ENCODE measurements at regions not wholly inside any gene's neighbourhood (a gene's known extent, or its start where the extent isn't known, plus 50 kb on each side); places are given as distances from the start of the nearest gene placed in this dataset.

GRCh38 chr12:60849723-60850122 lies 1253.9 kb downstream of the SLC16A7 start:
- ATAC-seq: no peak
- H3K27me3 Mint-ChIP-seq: no peaks in the 10 kb centered on the region

DNA sequence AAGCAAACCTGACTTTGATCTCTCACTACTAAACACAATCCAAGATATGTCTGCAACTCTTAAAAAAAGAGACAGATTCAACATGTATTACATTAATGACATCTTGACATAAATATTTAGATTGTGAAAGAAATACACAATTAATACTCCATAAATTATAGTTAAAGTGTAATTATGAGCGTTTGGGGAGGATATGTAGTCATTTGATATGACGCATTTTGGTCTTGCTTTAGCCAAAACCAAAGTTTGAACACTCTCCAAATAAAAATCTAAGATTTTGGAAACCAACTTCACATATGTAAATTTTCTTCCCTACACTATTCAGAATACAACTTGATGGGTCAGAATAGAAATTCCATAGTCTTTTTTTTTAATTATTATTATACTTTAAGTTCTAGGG lies 1257.6 kb downstream of the SLC16A7 start:
- H3K36me3 Mint-ChIP-seq: no peaks in the 10 kb centered on the region
- no peaks in the 10 kb centered on the region for H3K4me1 Mint-ChIP-seq
- no peak for DNase-seq
- Histone ChIP-seq H3K27me3 (ENCODE audit: control insufficient read depth in 2 of 2, insufficient read depth in 2 of 2, low read length in 2 of 2) (no peaks in the 10 kb centered on the region), H3K36me3 (ENCODE audit: control insufficient read depth in 2 of 3, insufficient read depth in 3 of 3, low read length in 3 of 3) (no peaks in the 10 kb centered on the region), H3K27ac (ENCODE audit: low read depth, low read length) (no peak overlapping the region), H3K9me3 (ENCODE audit: control insufficient read depth in 2 of 3, low read length in 3 of 3) (no peaks in the 10 kb centered on the region), H3K4me1 (ENCODE audit: control insufficient read depth in 2 of 2, insufficient read depth in 2 of 2, low read length in 2 of 2) (no peaks in the 10 kb centered on the region), H3K4me3 (ENCODE audit: low read length) (no peak overlapping the region)
- ChIA-PET POLR2A (no interaction called here), CTCF (no interaction called here)
- H3K27me3 Mint-ChIP-seq: no peaks in the 10 kb centered on the region
- no peak overlapping the region for H3K4me3 Mint-ChIP-seq
- no peak for ATAC-seq
- intact Hi-C loops (cut with micrococcal nuclease): no loop called here
- no peak overlapping the region for H3K27ac Mint-ChIP-seq
- peaks cover 0 to 18% (median 3%) of the 10 kb centered on the region in 11 donors for H3K9me3 Mint-ChIP-seq

More at GRCh38 chr12:60849723-60850122, 1253.9 kb downstream of the SLC16A7 start:
- DNase-seq: no peak
- no peaks in the 10 kb centered on the region for H3K4me1 ChIP-seq (ENCODE audit: control insufficient read depth in 2 of 2, insufficient read depth in 2 of 2, low read length in 2 of 2)
- H3K27me3 ChIP-seq (ENCODE audit: control insufficient read depth in 2 of 2, insufficient read depth in 2 of 2, low read length in 2 of 2): no peaks in the 10 kb centered on the region
- Mint-ChIP-seq H3K36me3 (no peaks in the 10 kb centered on the region), H3K4me1 (no peaks in the 10 kb centered on the region), H3K4me3 (no peak overlapping the region), H3K27ac (no peak overlapping the region), H3K9me3 (peaks cover 0 to 15% (median 1%) of the 10 kb centered on the region in 11 donors)
- H3K4me3 ChIP-seq (ENCODE audit: low read length): no peak overlapping the region
- ChIA-PET POLR2A (no interaction called here), CTCF (no interaction called here)
- H3K9me3 ChIP-seq (ENCODE audit: control insufficient read depth in 2 of 3, low read length in 3 of 3): no peaks in the 10 kb centered on the region
- no peaks in the 10 kb centered on the region for H3K36me3 ChIP-seq (ENCODE audit: control insufficient read depth in 2 of 3, insufficient read depth in 3 of 3, low read length in 3 of 3)
- H3K27ac ChIP-seq (ENCODE audit: low read depth, low read length): no peak overlapping the region
- intact Hi-C loops (cut with micrococcal nuclease): no loop called here

DNA sequence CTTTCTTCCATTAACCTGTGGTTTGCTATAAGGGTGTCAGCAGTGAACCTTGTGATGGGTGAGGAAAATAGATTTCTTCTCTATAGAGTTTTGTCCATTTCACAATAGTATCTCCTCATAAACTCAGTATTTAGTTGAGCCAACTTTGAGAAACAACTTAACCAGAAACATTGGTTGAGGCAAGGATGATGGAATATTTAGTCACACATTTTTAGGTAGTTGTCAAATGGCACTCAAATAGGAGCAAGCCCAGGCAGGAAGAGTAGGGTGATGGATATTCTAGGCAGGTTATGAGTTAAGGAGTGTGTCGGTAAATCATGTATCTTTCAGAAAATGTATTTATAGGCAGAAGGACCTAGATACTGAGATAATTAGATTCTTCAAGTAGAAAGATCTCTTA lies 1267.6 kb downstream of the SLC16A7 start:
- POLR2A ChIA-PET: no interaction called here
- ATAC-seq (no peak), DNase-seq (no peak)
- Mint-ChIP-seq H3K27ac (no peak overlapping the region), H3K27me3 (no peaks in the 10 kb centered on the region), H3K4me3 (no peak overlapping the region), H3K4me1 (no peaks in the 10 kb centered on the region), H3K9me3 (peaks cover 0 to 6% (median 0%) of the 10 kb centered on the region in 11 donors), H3K36me3 (no peaks in the 10 kb centered on the region)
- intact Hi-C loops (cut with micrococcal nuclease): no loop called here
- no peaks in the 10 kb centered on the region for H3K4me1 ChIP-seq (ENCODE audit: control insufficient read depth in 2 of 2, insufficient read depth in 2 of 2, low read length in 2 of 2)
- no peaks in the 10 kb centered on the region for H3K36me3 ChIP-seq (ENCODE audit: control insufficient read depth in 2 of 3, insufficient read depth in 3 of 3, low read length in 3 of 3)
- H3K27me3 ChIP-seq (ENCODE audit: control insufficient read depth in 2 of 2, insufficient read depth in 2 of 2, low read length in 2 of 2): no peaks in the 10 kb centered on the region
- CTCF ChIA-PET: interaction anchor here (0.6 kb wide), 1 partner anchor 216 kb away, joined by 3 read pairs; no protein-coding TSS in a partner anchor
- no peak overlapping the region for H3K27ac ChIP-seq (ENCODE audit: low read depth, low read length)
- H3K9me3 ChIP-seq (ENCODE audit: control insufficient read depth in 2 of 3, low read length in 3 of 3): no peaks in the 10 kb centered on the region
- no peak overlapping the region for H3K4me3 ChIP-seq (ENCODE audit: low read length)

GRCh38 chr12:60872219-60872618 lies 1276.4 kb downstream of the SLC16A7 start:
- Mint-ChIP-seq H3K4me3 (no peak overlapping the region), H3K36me3 (no peaks in the 10 kb centered on the region), H3K27ac (no peak overlapping the region), H3K4me1 (no peaks in the 10 kb centered on the region), H3K9me3 (peaks cover 0 to 12% (median 2%) of the 10 kb centered on the region in 11 donors), H3K27me3 (no peaks in the 10 kb centered on the region)
- ATAC-seq (no peak), DNase-seq (no peak)
- no peaks in the 10 kb centered on the region for H3K27me3 ChIP-seq (ENCODE audit: control insufficient read depth in 2 of 2, insufficient read depth in 2 of 2, low read length in 2 of 2)
- H3K27ac ChIP-seq (ENCODE audit: low read depth, low read length): no peak overlapping the region
- CTCF ChIA-PET: no interaction called here
- H3K36me3 ChIP-seq (ENCODE audit: control insufficient read depth in 2 of 3, insufficient read depth in 3 of 3, low read length in 3 of 3): no peaks in the 10 kb centered on the region
- POLR2A ChIA-PET: no interaction called here
- no peak overlapping the region for H3K4me3 ChIP-seq (ENCODE audit: low read length)
- intact Hi-C loops (cut with micrococcal nuclease): no loop called here
- H3K4me1 ChIP-seq (ENCODE audit: control insufficient read depth in 2 of 2, insufficient read depth in 2 of 2, low read length in 2 of 2): no peaks in the 10 kb centered on the region
- no peaks in the 10 kb centered on the region for H3K9me3 ChIP-seq (ENCODE audit: control insufficient read depth in 2 of 3, low read length in 3 of 3)

DNA sequence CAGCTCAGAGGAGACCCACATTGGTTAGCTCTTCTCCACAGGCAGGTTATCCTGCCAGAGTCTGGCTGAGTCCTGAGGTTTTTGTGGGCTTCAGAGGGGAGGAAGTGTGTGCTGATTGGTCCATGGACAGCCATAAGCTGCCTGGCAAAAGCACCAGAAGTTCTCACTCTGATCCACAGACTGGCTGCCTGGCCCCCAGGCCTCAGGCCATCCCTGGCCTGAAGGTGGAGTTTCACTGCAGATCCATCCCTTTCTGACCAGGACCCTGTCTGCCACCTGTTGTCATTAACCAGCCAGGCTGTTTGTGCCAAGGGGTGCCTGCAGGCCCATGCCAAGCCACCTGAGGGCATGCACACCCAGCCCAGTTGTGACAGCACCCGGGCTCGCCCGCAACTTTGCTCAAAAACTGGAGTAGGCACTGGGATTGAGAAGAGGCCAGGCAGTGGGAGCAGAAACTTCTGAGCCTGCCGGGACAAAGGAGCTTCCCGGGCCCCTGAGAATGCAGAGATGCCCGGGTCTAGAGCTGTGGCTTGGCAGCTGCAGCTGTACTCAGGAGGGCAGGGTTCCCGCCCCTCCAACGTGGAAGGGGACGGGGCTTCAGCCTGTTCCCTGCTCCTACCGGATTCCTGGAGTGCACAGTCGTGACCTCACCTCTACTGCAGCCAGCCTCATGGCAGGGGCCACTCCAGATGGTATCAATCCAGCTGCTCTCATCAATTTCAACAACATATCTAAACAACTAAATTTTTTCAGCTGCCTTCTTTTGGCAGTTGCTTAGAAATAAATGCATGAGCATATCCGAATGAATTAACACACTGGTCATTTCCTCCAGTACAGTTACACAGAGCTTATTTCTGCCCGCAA lies 1277.3 kb downstream of the SLC16A7 start:
- Mint-ChIP-seq H3K36me3 (no peaks in the 10 kb centered on the region), H3K27me3 (no peaks in the 10 kb centered on the region), H3K4me1 (no peaks in the 10 kb centered on the region), H3K9me3 (peaks cover 0 to 12% (median 2%) of the 10 kb centered on the region in 11 donors), H3K4me3 (no peak overlapping the region), H3K27ac (no peak overlapping the region)
- no peaks in the 10 kb centered on the region for H3K36me3 ChIP-seq (ENCODE audit: control insufficient read depth in 2 of 3, insufficient read depth in 3 of 3, low read length in 3 of 3)
- intact Hi-C loops (cut with micrococcal nuclease): no loop called here
- H3K9me3 ChIP-seq (ENCODE audit: control insufficient read depth in 2 of 3, low read length in 3 of 3): no peaks in the 10 kb centered on the region
- ChIA-PET CTCF (no interaction called here), POLR2A (no interaction called here)
- H3K27me3 ChIP-seq (ENCODE audit: control insufficient read depth in 2 of 2, insufficient read depth in 2 of 2, low read length in 2 of 2): no peaks in the 10 kb centered on the region
- ATAC-seq: no peak
- no peak overlapping the region for H3K4me3 ChIP-seq (ENCODE audit: low read length)
- no peaks in the 10 kb centered on the region for H3K4me1 ChIP-seq (ENCODE audit: control insufficient read depth in 2 of 2, insufficient read depth in 2 of 2, low read length in 2 of 2)
- no peak for DNase-seq
- H3K27ac ChIP-seq (ENCODE audit: low read depth, low read length): no peak overlapping the region

- Histone ChIP-seq H3K4me3 (ENCODE audit: low read length) (no peak overlapping the region), H3K4me1 (ENCODE audit: control insufficient read depth in 2 of 2, insufficient read depth in 2 of 2, low read length in 2 of 2) (no peaks in the 10 kb centered on the region), H3K27ac (ENCODE audit: low read depth, low read length) (no peak overlapping the region), H3K9me3 (ENCODE audit: control insufficient read depth in 2 of 3, low read length in 3 of 3) (no peaks in the 10 kb centered on the region), H3K27me3 (ENCODE audit: control insufficient read depth in 2 of 2, insufficient read depth in 2 of 2, low read length in 2 of 2) (no peaks in the 10 kb centered on the region), H3K36me3 (ENCODE audit: control insufficient read depth in 2 of 3, insufficient read depth in 3 of 3, low read length in 3 of 3) (no peaks in the 10 kb centered on the region)
- no peak overlapping the region for H3K27ac Mint-ChIP-seq
- DNase-seq (no peak), ATAC-seq (no peak)
- no peaks in the 10 kb centered on the region for H3K4me1 Mint-ChIP-seq
- no peaks in the 10 kb centered on the region for H3K27me3 Mint-ChIP-seq
- no peaks in the 10 kb centered on the region for H3K36me3 Mint-ChIP-seq
- peaks cover 0 to 12% (median 5%) of the 10 kb centered on the region in 11 donors for H3K9me3 Mint-ChIP-seq
- ChIA-PET POLR2A (no interaction called here), CTCF (no interaction called here)
- H3K4me3 Mint-ChIP-seq: no peak overlapping the region
- intact Hi-C loops (cut with micrococcal nuclease): no loop called here
Observed at GRCh38 chr12:60874091-60874490, 1278.3 kb downstream of the SLC16A7 start.

DNA sequence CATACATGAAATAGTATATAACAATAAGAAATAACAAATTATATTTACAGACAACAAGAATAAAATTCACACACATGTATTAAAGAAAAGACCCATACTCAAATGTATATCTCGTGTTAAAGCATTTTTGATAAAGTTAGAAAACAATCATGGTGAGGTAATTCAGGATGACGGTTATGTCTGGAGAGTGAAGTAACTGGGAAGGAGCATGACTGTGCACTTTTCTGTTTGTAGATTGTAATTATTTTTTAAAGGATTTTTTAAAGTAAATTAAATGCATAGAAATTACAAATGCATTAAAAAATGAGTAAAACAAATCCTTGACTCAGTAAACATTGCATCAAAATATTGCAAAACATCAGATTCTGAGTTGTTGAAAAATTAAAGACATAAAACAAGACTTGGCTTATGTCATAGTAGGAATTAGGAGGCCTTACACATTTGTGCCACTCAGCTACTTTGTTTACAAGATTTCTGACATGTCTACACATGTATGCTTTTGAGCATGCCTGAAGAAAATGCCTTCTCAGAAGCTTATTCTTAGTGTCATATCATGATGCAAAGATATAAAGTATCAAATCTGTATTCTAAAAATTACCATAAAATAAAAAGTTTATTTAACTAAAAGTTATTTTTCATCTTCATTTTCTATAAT lies 1325.1 kb downstream of the SLC16A7 start:
- H3K9me3 ChIP-seq (ENCODE audit: control insufficient read depth in 2 of 3, low read length in 3 of 3): no peaks in the 10 kb centered on the region
- Mint-ChIP-seq H3K9me3 (peaks cover 0 to 17% (median 0%) of the 10 kb centered on the region in 11 donors), H3K4me3 (no peak overlapping the region), H3K27me3 (no peaks in the 10 kb centered on the region), H3K36me3 (no peaks in the 10 kb centered on the region), H3K4me1 (no peaks in the 10 kb centered on the region), H3K27ac (no peak overlapping the region)
- H3K27ac ChIP-seq (ENCODE audit: low read depth, low read length): no peak overlapping the region
- intact Hi-C loops (cut with micrococcal nuclease): no loop called here
- no peaks in the 10 kb centered on the region for H3K27me3 ChIP-seq (ENCODE audit: control insufficient read depth in 2 of 2, insufficient read depth in 2 of 2, low read length in 2 of 2)
- DNase-seq (no peak), ATAC-seq (no peak)
- no peaks in the 10 kb centered on the region for H3K4me1 ChIP-seq (ENCODE audit: control insufficient read depth in 2 of 2, insufficient read depth in 2 of 2, low read length in 2 of 2)
- CTCF ChIA-PET: no interaction called here
- H3K4me3 ChIP-seq (ENCODE audit: low read length): no peak overlapping the region
- POLR2A ChIA-PET: no interaction called here
- no peaks in the 10 kb centered on the region for H3K36me3 ChIP-seq (ENCODE audit: control insufficient read depth in 2 of 3, insufficient read depth in 3 of 3, low read length in 3 of 3)

Data from naive thymus-derived CD4-positive, alpha-beta T cell (primary cell).